ENCODE measurements at regions not wholly inside any gene's neighbourhood (a gene's known extent, or its start where the extent isn't known, plus 50 kb on each side); places are given as distances from the start of the nearest gene placed in this dataset.

DNA sequence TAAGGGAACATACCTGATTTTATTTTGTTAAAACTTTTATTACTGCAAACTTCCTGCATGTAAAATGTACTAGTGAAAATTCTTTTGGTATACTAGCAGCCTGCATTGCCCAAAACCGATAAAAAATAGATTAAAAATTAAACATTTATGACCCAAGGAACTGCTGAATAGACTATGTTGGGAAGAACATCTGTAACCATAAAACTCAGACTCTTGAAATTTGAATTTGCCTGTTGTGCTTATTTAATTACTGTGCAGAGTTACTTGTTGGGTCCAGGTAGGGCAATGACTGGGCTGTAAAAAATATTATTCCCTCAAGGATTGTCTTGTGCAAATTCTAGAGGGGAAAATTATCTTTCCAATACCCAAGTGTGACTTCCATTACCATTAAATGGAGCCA is 193.5 kb upstream of the PITRM1 start:
- DNase-seq, result no peak

DNA sequence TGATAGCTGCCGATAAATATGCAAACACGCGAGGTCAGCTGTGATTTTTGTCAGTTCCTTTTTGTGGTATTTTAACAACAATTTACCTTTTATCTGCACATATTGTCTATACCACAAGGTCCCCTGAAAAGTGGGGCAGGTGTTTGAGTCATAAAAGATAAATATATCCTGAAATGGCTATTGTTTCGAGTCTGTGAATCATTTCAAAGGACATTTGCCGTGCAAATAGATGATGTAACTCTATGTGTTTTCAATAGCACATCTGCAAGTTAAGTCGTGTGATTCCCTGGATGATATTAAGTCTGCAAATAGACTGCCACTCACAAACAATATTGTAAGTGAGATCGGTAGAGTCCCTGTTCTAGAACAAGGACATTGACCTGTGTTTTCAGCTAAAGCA is 193.0 kb upstream of the PITRM1 start:
- peak; percentile 63 for DNase-seq

GRCh38 chr10:3364768-3365480 is 192.3 kb upstream of the PITRM1 start:
- DNase-seq, result no peak

DNA sequence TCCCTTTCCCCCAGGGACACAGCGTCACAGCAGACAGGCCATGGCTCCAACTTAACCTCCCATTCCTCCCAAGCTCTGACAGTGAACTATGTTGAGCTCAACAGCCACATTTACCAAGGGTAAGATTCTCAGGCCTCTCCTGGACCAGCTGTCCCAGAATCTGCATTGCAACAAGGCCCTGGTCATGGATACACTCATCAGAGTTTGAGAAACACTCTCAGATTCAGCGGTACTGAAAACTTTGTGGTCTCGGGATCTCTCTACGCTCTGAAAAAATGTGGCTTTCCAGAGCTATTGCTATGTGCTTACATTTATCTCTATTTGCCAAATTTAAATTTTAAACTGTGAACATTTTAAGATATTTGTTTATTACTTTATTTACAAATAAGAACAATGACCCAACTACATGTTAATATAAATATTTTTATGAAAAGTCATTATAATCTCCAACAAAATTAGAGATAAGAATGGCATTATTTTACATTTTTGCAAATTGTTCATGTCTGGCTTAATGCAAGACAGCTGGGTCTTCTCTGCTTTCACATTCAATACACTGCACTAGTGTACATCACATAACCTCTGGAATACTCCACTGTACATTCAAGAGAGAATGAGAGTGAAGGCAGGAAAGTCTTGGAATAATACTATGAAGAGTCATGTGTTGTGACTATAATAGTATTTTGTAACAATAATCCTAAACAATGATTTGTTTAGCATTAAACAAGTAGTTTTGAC is 190.9 kb upstream of the PITRM1 start:
- DNase-seq, result no peak

- DNase-seq, result no peak
Observed at GRCh38 chr10:3362394-3362793, 189.8 kb upstream of the PITRM1 start.

DNA sequence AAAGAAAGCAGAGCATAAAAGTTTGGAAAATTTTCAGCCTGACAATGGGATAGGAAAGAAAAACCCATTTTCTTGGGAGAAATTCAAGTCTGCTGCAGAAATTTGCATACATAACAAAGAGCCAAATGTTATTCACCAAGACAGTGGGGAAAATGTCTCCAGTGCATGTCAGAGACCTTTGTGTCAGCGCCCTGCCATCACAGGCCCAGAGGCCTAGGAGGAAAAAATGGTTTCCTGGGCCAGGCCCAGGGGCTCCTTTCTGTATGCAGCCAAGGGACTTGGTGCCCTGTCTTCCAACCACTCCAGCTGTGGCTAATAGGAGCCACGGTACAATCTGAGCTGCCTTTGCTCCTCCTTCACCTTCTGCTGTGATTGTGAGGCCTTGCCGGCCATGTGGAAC is 189.1 kb upstream of the PITRM1 start:
- no peak for DNase-seq

DNA sequence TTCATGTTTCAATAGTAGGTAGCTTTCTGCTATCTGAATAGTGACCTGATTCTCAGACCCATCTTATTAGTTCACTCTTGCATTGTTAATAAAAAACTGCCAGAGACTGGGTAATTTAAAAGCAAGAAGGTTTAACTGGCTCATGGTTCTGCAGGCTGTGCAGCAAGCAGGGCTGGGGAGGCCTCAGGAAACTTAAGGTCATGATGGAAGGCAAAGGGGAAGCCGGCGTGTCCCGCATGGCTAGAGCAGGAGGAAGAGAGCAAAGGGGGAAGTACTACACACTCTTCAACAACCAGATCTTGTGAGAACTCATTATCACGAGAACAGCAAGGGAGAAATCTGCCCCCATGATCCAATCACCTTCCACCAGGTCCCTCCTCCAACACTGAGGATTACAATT is 185.2 kb upstream of the PITRM1 start:
- no peak for DNase-seq

DNA sequence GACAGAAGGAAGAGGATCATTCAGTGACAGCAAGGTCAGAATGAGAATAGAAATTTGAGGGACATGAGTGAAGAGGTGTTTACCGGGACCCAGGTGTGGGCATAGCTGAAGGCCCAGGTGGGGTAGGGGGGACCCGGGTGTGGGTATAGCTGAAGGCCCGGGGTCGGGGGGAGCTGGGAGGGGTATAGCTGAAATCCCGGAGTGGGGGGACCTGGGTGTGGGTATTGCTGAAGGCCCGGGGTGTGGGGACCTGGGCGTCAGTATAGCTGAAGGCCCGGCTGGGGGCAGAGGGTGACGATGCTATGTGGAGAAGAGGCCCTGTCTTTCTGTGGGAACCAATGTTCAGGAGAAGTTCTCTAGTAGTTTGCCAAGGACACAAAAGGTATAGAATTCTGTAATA is 183.0 kb upstream of the PITRM1 start:
- no peak for DNase-seq

DNA sequence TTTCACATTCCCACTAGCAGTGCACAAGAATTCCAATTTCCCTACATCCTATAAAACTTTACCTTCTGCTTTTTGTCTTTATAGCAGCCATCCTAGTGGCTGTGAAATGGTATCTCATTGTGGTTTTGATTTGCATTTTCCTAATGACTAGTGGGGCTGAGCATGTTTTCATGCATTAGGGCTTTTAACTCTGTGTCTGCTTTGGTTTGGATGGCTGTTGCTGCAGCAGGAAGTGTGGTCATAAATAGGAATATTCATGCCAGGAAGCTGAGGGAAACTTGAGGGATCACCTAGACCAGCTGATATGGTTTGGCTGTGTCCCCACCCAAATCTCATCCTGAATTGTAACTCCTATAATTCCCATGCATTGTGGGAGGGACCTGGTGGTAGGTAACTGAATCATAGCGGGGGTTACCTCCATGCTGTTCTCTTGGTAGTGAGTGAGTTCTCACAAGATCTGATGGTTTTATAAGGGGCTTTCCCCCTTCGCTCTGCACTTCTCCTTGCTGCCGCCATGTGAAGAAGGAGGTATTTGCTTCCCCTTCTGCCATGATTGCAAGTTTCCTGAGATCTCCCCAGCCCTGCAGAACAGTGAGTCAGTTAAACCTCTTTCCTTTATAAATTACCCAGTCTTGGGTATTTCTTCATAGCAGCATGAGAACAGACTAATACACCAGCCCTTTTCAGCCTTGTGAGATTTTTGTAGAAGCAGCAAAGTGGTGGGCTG is 181.8 kb upstream of the PITRM1 start:
- DNase-seq, result no peak

DNA sequence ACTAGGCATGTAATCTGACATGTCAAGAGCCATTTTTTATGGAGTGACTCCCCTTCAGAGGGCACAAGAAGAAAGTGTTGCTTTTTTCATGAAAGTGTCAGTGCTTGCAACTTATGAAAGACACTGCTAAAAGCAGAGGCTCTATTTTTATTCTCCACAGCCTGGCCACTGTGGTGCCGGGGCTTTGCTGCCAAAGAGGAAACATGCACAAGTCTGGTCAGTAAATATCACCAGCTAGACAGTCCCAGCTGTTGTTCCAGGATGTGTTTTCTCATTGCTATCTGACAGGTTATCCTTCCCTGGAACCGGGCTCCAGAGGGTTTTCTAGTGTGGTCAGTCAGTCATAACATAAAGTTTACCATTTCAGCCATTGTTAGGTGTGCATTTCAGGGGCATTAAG is 180.7 kb upstream of the PITRM1 start:
- DNase-seq, result no peak

DNA sequence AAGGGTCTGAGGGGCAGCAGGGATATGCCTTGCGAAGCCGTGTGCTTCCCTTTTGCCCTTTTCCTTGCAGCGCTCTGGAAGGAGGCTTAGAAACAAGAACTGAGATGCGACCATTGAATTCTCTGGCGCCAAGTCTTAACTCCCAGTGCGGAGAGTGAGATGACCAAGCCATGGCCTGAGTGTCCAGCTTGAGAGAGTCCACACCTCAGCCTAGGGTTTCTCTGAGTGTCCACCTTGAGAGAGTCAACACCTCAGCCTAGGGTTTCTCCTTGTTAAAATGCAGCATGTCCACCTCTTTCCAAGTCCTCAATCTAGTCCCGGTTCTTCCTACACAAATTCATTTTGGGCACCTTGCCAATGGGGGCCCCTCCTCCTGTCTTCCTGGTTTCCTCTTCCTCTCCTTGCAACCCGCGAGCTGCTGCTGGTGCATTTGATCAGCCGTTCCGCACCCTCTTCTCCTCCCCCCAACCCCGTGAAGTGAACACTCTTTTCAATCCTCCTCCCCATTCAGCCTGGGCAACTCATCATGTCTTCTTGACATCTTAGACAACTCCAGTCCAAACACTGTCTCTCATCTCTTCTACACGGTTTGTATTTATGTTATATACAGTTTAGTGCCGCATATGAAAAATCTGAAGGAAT is 178.2 kb upstream of the PITRM1 start:
- DNase-seq, result no peak

DNA sequence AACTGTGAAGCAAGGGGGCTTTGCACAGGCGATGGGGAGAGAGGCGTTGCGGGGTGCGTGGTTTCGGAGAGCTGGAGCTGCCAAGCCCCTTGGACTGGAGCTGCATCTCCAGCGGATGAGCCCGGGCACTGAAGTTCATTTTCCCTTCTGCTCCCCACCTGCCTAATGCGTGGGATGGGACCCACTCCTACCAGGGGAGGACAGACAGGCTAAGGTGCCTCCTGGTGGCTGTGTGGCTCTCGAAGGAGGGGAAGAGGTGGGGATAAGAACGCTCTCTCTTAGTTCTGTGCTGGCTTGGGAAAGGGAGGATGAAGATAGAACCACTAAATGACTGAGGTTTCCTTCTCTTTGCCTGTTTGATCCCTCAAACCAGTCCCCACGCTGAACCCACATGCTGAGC is 177.6 kb upstream of the PITRM1 start:
- no peak for DNase-seq

GRCh38 chr10:3348564-3348963 is 176.0 kb upstream of the PITRM1 start:
- DNase-seq, result no peak

DNA sequence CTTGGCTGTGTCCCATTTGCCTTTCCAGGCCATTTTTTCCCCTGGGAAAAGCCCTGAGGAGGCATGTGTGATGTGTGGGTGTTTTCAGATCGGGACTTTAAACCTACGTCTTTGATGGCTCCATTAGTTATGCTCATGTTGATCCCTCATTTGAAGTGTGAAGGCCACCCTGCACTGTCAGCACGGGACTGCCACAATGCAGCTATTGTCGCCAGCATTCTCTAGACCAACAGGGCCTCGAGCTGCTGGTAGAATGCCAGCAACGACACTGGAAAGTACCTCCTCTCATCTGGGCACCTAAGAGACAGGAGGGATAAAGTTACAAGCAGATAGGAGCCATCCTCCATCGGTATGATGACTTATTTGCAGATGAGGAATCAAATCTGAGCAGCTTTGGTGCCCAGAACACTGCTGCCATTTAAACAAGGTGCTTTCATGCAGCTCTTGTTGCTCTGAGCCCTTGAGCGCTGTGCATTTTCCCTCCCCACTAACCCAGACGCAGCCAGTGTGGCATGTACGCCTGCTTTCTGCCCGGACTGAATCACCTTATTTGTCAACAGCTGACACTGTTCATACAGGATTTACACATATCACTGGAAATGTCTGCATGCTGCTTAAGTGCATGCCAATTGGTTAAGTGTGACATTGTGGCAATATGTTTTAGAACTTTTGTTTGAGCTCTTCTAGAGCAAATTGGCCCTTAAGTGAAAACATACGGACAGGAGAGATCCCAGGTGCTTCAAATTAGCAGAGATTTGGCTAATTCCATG is 175.0 kb upstream of the PITRM1 start:
- DNase-seq, result no peak

DNA sequence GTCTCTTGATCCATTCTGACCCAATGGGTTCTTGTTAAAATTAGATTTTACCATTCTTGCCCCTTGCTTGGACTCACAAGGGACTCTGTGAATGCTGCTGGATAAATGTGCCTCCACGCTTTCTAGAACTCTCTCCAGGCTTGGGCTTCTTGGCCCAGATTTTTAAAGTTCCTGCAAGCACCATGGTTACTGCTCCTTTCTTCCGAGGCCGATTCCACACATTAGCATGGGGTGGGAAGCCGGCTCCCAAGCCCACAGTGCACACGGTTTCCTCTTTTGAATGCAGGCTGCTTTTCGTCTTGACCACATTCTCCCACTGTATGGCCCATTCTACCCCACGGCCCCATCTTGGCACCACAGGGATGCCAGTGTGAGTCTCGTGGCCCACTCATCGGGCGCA is 174.3 kb upstream of the PITRM1 start:
- DNase-seq, result no peak

GRCh38 chr10:3342771-3343170 is 170.2 kb upstream of the PITRM1 start:
- DNase-seq, result no peak

DNA sequence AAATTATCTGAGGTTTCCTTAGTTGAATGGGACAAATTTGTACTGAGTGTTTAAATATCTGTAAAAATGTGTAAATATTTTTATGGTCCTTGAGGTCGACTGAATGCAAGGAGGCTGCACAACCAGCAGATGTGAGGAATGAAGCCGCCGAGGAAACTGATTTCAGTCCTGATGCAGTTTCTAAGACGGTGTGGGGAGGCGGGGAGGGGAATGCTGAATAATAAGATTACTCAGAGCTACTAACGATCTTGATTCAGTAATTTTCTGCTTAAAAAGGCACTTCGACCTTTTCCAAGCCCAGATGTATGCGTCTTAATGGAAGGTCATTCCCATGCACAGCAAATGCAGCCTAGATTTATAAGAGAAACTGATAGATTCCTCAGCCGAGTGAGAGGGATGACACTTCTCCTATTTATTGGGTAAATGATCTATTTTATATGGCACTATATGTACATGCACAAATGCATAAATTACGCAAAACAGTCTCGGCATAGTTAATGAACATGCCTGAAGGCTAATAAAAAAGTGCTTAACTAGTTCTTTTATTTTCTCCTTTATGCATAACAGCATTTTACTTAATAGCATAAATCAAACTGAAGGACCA is 167.6 kb upstream of the PITRM1 start:
- no peak for DNase-seq

DNA sequence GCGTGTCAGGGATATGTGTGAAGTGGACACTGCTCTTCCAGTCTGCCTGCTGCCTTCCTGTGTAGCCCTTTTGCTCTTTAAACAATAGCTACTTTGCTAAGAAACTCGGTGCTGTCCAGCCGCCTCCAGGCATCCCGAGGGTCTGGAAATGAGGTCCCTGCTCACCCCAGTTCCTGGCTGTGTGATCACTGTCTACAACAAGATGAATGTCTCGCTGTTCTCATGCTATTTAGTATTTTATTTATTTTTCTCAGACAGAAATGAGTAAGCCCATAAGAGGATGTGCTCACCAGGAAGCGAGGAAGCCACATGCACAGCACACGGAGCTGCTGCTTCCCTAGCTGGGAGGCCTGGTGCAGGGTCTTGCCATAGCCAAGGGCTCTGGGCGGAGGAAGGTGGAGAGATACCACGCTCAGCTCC is 167.0 kb upstream of the PITRM1 start:
- DNase-seq, result no peak

DNA sequence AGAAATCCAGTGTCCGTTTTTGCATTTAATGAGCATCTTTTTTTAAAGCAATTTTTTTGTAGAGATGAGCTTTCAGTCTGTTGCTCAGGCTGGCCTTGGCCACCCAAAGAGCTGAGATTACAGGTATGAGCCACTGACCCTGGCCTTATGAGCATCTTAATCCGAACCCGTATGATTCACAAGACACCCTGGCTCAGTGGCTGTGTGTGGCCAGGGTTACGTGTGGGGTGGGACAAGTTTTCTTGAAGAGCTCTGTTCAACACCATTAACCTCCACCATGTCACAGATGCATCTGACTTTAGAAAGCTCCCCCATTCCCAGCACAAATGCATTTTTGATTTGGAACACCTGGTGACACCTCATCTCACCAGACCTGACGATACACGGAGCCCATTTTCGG is 166.5 kb upstream of the PITRM1 start:
- no peak for DNase-seq

DNA sequence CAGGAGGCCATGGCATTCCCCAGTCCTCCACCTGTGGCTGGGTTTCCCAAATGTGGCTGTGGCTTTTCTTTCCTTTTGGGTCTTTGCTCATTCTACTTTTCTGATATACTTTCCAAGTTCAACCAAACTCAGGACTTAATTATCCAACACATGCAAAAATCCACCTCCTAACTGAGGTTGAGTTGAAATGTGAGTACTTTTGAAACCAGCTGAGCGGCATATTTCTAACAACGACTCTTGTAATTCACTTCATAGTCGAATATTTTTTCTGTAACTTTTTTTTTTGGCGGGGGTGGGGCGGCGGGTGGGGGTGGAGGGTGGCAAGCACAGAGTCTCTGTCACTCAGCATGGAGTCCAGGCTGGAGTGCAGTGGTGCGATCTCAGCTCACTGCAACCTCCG is 165.2 kb upstream of the PITRM1 start:
- DNase-seq, result no peak

DNA sequence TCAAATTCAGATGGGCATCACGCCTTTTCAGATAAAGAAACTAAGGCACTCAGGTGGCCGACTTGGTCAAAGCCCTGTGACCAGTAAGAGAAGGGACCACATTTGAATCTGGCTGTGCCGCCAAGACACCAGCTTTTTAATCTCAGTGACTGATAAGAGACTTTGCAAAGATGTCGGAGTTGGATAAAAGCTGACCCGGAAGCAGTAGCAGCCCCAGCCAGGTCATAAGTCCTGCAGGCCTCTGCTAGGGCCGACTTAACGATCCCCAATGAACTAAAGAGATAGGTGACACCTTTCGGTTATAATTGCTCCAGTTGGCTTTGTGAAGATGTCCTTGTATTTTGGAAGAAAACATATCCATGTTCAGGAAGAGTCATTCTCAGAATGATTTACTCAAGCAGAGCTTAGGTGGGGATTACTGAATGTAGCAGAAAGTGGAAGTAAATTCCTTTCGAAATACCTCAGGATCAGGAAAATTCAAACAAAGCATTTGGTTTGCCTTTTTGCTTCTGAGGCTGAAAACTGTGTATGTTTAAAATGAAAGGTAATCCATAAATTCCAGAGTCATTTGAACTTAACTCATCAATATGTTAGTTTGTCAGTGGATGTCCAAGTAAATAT is 164.2 kb upstream of the PITRM1 start:
- DNase-seq, result no peak

GRCh38 chr10:3333426-3333825 is 160.8 kb upstream of the PITRM1 start:
- DNase-seq, result no peak

All from NCI-H1092 (cell line).